ENCODE measurements at regions not wholly inside any gene's neighbourhood (a gene's known extent, or its start where the extent isn't known, plus 50 kb on each side); places are given as distances from the start of the nearest gene placed in this dataset.

DNA sequence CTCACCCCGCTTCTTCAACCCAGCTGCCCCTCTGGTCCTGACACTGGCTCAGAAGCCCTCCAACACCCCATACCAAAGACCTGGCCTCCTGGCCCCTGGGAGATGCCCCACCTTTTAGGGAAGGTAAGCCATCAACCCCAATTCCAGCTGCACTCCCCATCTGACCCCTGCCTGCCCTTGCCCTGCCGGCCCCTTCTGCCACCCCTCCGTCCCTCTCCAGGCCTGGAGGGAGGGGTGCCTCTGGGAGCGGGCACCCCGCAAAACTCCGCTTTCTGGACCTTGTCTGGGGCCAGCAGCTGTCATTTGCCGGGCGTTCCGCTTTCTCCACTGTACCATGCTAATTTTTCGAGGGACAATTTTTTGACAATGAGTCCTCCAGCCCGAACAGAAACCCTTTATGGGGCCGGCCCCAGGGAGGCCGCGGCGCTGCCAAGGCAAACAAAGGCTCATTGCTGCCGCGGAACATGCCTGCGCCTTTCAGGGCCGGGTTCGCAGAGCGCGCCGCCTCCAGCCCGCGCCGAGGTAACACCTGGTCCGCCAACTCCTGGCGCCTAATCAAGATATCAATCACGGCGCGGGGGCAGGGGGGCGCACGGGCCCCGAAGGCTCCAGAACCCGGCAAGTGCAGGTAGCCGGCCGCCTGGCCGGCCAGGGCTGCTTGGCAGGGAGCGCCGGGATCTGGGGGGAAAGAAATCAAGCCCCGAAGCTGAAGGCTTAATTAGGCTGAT is 96.0 kb downstream of the INHBB start:
- no peak for DNase-seq

DNA sequence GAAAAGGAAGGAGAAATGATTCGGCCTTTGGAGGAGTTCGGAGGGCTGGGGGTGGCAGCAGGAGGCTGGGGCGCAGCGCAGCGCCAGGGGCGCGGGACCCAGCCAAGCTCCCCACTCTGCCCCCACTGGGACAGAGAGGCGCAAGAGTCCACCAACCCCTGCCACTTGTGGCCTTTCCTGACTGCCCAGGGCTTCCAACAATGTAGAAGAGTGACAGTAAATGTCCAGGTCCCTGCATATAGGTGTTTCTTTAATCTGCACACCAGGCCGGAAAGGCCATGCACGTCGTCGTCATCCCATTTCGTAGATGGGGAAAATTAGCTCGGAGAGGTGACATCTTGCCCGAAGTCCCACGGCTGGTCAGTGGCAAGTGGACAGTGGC is 96.6 kb downstream of the INHBB start:
- no peak for DNase-seq

DNA sequence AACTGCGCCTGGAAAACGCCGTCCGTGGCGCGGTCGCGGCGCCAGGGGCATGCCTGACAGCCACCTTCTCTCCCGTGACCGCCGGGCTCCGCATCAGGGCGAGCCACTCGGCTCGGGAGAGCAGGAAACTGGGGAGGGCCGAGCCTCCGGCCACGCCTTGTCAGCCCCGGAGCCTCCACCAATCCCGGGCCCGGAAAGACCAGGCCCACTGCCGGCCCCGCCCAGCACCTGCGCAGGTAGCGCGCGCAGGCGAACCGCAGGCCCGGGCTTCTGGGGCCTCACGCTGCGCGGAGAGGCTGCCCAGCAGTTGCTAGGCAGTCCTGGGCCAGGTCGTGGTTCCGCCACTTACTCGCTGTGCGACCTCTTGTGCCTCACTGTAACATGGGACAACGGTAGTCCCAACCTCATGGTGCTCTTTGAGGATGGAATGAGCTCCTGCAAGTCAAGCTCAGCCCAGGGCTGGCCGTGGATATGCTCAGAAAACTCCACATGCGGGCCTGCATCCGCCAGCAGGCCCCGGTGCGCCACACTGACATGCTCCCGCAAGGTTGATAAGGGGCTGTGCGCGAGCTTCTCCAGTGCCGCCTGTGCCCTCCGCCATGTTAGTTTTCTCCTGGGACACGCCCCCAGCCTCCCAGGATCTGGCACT is 97.1 kb downstream of the INHBB start:
- peak in 3 of 6 experiments; percentile 8 to 24 (median 11) for DNase-seq

DNA sequence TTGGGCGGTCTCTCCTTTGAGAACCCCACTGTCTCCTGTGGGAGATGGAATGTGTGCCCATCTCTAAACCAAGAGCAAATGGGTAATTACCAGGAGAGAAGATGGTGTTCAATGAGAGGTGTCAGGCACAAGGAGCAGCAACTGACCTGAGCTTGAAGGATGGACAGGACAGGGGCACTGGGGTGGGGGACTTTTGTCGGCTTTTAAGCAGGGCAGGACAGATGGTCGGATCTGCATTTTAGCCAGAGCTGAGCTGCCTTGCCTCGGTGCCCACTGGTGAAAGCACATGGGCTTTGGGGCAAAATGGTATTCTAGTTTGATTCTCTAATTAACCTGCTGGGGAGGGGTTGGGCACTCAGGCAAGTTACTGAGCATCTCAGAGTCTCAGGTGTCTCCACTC is 98.0 kb downstream of the INHBB start:
- no peak for DNase-seq

DNA sequence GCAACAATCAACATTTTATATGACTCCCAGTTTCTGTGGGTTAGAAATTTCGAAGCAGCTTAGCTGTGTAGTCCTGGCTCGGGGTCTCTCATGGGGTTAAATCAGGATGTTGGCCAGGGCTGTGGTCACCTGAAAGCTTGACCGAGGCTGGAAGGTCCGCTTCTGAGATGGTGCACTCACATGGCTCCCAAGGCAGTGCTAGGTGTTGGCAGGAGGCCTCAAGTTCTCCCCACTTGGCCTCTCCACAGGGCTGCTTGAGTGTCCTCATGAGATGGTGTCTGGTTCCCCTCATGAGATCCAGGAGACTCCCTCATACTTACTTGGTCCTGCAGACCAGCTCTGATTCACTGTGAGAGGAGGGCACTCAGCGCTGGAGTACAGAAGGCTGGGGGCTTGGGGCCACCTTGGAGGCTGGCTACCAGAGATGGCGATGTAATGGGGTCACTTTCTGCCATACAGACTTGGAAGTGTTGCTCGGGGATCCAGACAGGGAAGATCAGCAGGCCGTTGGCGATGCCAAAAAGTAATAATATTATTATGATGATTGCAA is 98.8 kb downstream of the INHBB start:
- DNase-seq: no peak

DNA sequence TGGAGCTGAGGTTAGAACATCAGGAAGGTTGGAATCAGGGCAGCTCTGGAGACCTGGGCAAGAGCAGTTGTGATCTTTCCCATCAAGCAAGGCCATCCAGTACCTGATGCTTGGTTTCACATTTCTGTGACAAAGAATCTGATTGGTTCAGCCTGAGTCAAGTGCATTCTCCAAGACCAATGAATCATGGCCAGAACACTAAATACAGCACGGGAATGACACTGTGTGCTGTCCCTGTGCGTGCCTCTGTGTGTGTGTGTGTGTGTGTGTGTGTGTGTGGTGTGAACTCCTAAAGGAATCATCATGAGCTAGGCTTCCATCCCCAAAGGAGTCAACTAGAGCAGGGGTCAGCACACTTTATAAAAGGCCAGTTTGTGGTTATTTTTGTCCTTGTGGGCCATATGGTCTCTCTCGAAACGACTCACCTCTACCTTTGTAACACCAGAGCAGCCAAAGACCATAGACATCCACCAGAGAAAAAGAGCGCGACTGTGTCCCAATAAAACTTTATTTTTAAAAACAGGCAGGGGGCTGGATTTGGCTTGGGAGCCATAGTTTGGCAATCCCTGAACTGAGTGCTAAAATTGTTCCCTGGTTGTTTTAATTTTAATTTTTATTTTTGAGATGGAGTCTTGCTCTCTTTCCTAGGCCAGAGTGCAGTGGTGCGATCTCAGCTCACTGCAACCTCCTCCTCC is 99.7 kb downstream of the INHBB start:
- no peak for DNase-seq

DNA sequence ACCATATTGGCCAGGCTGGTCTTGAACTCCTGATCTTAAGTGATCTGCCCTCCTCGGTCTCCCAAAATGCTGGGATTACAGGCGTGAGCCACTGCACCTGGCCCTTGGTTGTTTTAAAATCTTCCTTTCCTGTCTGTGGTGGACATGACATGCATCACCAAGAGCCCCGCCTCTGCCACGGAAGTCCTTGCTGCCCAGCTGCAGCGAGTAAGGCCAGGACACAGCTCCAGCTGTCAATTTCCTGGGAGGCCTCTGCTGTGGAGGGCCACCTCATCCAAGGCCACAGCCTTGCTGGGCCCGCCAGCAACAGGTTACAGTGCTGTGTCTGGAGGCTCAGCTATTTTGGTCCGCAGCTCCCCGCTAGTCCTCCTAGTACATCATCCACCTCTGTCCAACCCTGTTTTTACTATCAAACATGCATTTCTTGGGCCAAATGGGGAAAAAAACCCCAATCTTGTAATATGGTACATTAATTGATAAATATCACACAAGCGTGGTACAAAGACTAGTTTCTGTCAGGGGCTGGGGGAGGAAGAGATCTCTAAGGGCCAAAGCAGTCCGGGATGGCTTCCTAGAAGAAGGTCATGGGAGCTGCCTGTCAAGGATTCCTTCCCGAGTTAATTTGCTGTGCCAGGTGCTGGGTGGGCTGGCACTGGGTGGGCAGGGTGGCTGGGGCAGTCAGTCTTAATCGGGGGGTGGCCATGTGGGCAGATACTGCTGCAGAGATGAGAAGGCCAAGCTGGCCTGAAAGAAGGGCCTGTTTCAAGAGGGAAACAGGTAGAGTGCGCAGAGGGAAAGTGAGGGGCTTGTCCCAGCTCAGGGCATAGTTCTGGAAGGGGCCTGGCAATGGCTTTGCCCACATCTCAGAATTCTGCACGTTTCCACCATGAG is 100.5 kb downstream of the INHBB start:
- no peak for DNase-seq

DNA sequence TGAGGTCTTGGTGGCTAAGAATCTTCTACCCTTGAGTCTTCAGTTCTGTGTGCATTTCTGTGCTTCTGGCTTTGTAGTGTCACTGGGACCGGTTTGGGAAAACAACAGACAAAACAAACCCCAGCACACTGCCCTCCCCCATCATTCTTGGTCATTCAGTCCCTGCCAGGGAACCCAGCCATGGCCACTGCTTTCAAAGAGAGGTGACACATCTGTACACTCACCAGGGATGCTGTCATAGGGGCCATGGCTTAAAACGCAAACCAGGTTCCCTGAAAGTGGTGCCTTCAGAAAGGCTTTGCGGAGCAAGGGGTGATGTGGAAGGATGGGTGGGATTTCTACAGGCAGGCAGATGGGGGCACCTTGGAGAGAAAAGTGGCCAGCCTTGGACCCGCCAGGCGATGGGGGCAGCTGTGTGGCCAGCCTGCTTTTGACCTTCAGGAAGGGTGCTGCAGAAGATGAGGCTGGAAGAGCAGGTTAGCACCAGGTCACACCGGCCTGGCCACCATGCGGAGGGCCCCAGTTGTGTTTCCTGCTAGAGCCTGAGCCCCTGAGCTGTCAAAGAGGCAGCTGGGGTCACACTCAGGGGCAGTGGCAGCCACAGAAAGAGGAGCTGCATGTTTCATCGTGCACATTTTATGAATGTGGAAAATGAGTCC is 101.3 kb downstream of the INHBB start:
- no peak for DNase-seq

DNA sequence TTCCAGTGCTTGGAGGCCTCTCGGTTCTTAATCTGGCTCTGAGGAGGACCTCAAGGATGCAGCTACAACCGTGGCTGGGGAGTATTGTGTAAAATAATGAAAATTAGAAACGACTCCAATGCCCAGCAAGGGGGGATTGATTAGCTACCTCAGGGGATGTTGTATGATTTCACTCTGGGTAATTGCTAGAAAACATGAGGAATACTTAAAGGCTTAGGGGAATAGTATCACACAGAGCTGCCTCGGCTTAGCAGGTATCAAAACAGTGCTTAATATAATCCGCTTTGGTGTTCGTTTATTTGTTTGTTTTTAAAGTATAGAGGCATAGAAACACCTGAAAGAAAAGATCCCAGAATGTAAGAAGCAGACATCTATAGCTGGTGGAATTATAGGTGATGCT is 102.5 kb downstream of the INHBB start:
- no peak for DNase-seq

DNA sequence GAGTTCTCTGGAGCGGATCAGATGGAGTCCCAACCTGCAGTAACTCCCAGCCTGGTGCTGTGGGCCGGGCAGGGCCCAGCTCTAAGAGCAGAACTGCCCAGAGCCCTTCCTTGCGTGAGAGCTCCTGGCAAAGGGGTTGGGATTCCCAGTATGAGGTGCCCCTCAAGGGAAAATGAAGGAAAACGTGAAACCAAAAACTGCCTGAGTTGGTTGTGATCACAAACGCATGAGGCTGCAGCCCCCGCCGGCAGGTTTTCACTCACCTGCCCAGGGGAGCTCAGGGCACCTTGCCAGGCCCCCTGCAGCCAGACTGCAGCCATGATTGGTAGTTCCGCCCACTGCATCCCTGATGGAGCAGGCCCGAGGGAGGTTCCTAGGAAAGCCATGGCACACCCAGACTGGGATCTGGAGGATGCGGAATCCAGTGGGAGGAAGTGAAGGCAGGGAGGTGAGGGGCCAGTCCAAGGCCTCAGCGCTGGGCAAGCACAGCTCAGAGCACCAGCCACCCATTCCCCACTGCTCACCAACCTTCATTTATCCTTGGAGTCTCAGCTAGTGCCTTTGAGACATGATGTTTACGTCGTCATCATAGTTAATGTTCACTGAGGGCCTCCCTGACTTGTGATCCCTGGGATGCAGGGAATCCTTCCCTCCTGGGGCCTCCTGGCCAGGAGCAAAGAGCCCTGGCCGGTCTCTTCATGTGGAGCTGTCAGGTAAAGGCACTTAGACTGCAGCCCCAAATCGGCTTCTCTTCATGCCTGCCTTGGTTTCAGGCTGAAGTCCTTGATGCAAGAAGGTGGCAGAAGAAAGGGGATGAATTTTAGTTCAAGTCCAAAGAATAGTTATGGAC is 103.2 kb downstream of the INHBB start:
- no peak for DNase-seq

DNA sequence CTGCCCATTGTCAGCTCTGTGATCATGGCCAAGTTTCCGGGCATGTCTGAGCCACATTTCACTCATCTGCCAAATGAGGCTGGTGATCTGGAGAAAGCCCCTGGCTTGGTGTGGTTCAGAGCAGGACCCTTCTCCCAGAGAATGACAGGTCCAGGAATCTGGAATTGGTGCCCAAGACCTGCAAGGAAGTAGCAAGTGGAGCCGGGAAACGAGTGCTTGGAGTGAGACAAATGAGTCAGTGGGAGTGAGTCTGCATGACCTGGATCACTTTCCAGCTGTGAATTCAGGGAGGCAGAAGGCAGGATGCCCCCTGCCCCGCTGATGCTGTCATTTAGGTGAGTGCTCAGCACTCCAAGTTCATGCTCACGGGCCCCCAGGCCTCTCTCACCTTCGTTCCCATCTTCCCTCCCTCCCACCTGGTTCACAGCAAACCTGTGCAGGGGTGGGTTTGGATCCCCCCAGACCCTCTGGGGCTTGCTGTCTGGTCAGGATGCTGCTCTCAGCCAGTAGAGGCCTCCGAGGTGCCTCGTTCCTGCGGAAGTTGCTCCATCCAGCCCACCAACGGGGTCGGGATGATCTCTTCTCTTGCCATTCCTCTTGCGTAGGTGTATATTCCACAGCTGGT is 104.4 kb downstream of the INHBB start:
- no peak for DNase-seq

DNA sequence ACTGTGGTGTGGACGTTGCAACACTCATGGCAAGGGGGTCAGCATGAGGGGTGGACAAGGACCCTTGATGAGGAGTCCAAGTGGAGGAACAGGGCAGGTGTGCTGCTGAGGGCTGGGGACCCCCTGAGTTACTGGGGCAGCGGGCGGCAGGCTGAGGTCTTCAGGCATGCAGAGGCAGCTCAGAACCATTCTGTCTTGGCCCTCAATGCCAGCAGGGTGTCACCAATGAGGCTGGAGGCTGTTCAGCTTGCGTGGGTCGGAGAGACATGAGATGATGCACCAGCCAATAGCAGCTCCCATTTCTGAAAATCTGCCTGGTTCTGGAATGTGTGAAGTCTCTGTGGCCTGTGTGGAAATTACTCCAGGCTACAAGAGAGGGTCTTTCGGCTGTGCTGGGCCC is 105.4 kb downstream of the INHBB start:
- DNase-seq: no peak

DNA sequence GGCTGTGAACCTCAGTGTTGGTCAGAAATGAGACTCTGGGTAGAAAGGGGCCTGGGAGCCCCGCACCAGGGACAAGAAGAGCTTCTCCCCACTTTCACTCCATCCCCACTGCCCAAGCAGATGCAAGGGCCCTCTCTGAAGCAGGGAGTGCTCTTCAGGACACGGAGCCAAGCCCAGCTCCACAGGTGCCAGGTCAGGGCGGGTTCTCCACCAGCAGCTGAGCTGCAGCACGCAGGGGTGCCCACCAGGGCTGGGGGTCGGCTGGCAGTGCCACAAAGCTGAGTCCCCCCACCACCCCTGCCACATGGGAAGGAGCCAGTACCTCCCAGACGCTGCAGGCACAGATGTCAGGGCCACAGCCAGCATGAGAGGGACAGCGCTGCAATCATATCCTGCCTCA is 106.2 kb downstream of the INHBB start:
- no peak for DNase-seq

DNA sequence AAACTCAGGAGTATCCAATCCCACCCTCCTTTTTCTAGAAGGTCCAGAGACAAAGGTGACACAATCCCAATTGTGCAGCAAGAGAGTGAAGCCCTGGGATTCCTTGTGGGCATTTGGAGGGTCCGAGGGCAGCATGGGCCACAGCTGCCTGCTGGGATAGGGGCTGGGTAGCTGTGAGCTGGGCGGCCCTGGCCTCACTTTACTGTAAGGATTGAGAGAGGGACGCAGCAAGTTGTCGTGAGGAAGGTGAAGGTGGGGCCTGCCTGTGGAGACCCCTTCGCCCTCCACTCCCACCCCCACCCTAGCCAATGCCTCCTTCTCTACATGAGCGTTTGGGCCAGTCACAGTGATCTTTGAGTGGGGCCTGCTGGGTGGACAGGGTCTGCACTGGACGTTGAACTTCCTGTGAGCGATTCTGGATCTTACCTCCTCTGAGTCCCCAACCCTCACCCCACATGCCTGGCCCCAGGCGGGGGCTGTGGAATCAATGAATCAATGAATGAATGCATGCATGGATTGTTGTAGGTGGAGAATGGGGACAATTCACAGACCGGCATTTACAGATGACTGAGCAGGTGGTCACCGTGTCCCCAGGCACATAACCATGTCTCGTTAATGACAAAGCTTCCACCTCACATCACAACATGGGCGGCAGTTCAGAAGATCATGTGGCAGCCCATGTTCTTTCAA is 107.2 kb downstream of the INHBB start:
- no peak for DNase-seq

DNA sequence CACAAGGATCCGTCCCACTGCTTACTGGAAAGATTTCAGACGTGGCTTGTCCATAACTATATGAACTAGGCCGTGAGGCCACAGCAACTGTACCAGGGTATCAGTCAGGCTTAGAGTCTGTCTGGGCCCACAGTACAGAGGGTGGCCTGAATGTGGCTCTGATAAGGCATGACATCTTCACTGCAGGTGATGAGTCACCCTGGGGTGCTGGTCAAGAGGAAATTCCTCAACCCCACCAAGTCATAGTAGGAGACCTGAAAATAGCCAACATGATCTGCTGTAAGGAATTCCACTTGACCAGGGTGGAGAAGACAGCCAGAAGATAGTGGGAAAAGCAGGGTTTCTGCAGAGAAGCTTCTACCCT is 107.7 kb downstream of the INHBB start:
- no peak for DNase-seq

DNA sequence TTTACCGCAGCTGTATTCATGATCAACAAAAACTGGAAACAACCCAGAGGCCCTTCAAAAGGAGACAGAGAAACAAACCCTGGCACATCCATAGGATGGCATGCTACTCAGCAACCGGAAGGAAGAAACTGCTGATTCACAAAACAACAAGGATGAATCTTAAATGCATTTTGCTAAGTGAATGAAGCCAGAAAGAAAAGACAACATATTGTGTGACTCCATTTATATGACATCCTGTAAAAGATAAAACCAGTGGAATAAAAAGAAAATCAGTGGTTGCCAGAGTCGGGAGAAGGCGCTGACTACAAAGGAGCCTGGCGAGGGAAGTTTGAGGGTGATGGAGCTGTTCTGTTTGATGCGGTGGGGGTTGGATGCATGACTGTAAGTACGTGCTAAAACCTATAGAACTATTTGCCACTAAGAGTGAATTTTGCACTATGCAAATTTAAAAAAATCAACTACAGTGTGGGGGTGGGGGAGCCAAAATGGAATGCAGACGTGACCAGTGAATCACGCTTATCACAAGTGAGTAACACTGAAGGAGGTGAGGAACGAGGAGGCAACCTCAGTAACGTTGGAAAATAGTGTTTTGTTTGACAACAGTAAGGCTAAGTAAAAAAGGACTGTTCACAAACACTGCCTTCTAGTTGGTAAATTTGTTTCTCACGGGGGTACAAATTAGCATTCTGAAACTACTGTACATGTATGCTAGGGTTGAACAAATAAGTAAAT is 108.9 kb downstream of the INHBB start:
- no peak for DNase-seq

DNA sequence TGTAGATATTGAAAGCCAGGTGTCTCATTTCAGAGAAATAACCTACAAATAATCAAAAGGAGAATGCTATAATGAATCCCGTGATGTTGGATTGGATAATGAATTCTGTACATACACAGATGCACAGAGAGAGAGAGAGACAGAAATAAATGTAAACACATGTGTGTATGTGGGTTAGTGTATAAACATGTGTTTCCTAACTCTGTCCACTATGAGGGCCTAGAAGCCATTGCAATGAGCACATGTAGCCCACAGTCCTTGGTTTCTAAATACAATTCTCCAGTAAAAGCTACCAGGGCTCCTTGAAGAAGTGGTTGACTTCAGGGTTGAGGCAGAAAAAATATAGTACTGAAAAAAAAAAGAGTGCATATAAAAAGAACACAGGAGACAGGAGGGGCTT is 109.5 kb downstream of the INHBB start:
- no peak for DNase-seq

DNA sequence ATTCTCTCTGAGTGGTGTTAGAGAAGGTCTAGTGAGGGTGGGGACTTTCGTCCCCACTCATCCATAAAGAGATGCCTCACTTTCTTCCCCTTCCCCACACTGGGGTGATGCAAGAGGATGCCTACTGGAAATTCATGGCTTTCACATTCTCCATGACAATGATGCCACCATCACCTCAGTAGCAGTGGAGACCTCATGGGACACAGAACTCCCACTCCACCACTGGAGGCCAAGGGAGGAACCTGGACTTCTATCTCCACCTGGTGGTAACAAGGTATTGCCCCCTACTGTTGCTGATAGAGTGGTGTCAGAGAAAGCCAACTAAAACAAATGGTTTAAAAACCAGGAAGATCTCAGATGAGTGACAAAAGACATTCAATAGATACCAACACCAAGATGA is 110.9 kb downstream of the INHBB start:
- no peak for DNase-seq

DNA sequence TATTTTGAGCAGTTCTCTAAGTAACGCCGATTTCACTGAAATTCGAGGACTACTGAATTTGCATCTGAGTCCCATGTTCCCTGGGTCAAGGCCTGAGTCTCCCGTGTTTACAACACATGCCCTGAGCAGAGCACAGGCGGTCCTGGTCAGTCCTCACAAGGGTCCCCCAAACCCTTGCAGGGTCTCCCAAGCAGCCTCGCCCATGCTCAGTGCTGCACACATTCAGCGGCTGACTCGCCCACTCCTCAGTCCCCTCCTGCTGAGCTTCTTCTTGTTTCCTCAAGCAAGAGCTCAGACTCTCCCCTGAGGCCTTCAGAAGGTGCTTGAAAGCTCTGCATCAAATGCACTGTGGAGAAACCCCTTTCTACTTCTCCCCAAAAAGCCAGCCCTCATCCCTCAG is 114.6 kb downstream of the INHBB start:
- DNase-seq: no peak

DNA sequence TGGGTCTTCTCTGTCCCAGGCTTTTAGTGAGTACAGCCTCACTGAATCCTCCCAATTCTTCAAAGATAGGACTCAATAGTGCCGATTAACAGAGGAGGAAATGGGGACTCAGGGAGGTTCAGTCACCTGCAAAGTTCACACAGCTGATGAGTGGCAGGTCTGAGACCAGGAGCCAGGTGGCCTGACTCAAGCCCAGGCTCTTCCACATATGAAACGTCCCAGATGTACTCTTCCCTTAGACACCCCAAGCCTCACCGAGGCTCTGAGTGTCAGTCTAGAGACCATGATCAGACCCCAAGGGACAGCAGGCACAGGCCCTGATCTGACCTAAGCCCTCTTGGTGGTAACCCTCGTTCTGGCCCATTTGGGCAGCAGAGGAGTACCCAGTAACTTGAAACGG is 115.2 kb downstream of the INHBB start:
- no peak for DNase-seq
